ENCODE measurements at regions not wholly inside any gene's neighbourhood (a gene's known extent, or its start where the extent isn't known, plus 50 kb on each side); places are given as distances from the start of the nearest gene placed in this dataset.

GRCh38 chr2:153196378-153197058 lies 282.0 kb downstream of the RPRM start:
- no peak for DNase-seq (ENCODE audit: low read depth)

GRCh38 chr2:153195342-153195741 lies 283.2 kb downstream of the RPRM start:
- no peak for DNase-seq (ENCODE audit: low read depth)

GRCh38 chr2:153189091-153189888 lies 289.3 kb downstream of the RPRM start:
- DNase-seq (ENCODE audit: low read depth), result no peak

GRCh38 chr2:153179808-153180207 lies 298.8 kb downstream of the RPRM start:
- DNase-seq (ENCODE audit: low read depth), result no peak

- no peak for DNase-seq (ENCODE audit: low read depth)
These were observed 309.0 kb downstream of the RPRM start for GRCh38 chr2:153169609-153170008.

GRCh38 chr2:153165021-153165420 lies 313.5 kb downstream of the RPRM start:
- DNase-seq (ENCODE audit: low read depth), result no peak

GRCh38 chr2:153163055-153163454 lies 315.5 kb downstream of the RPRM start:
- DNase-seq (ENCODE audit: low read depth), result no peak

- DNase-seq (ENCODE audit: low read depth), result no peak
These were observed 321.8 kb downstream of the RPRM start for GRCh38 chr2:153156743-153157142.

- DNase-seq (ENCODE audit: low read depth), result no peak
These were observed 326.5 kb downstream of the RPRM start for GRCh38 chr2:153152036-153152435.

- no peak for DNase-seq (ENCODE audit: low read depth)
These were observed 333.0 kb downstream of the RPRM start for GRCh38 chr2:153145470-153145978.

- DNase-seq (ENCODE audit: low read depth), result no peak
These were observed 335.0 kb downstream of the RPRM start for GRCh38 chr2:153143540-153143939.

- DNase-seq (ENCODE audit: low read depth), result no peak
These were observed 338.1 kb downstream of the RPRM start for GRCh38 chr2:153140498-153140897.

GRCh38 chr2:153138651-153139375 lies 339.7 kb downstream of the RPRM start:
- no peak for DNase-seq (ENCODE audit: low read depth)

GRCh38 chr2:153136216-153136615 lies 342.3 kb downstream of the RPRM start:
- DNase-seq (ENCODE audit: low read depth), result no peak

- DNase-seq (ENCODE audit: low read depth), result no peak
These were observed 343.8 kb downstream of the RPRM start for GRCh38 chr2:153134725-153135124.

GRCh38 chr2:153133716-153134115 lies 344.8 kb downstream of the RPRM start:
- DNase-seq (ENCODE audit: low read depth), result no peak

GRCh38 chr2:153132418-153132817 lies 346.1 kb downstream of the RPRM start:
- no peak for DNase-seq (ENCODE audit: low read depth)

- no peak for DNase-seq (ENCODE audit: low read depth)
These were observed 363.4 kb downstream of the RPRM start for GRCh38 chr2:153115141-153115540.

- DNase-seq (ENCODE audit: low read depth), result no peak
These were observed 368.1 kb downstream of the RPRM start for GRCh38 chr2:153110486-153110885.

- DNase-seq (ENCODE audit: low read depth), result no peak
These were observed 368.8 kb downstream of the RPRM start for GRCh38 chr2:153109793-153110192.

- DNase-seq (ENCODE audit: low read depth), result no peak
These were observed 371.6 kb downstream of the RPRM start for GRCh38 chr2:153106802-153107477.
